ENCODE measurements at regions not wholly inside any gene's neighbourhood (a gene's known extent, or its start where the extent isn't known, plus 50 kb on each side); places are given as distances from the start of the nearest gene placed in this dataset.

- TF ChIP-seq EZH2phosphoT487 (IDR thresholded peaks at IDR 0.05; ENCODE audit: insufficient read depth, low read depth), result no peak
- TF ChIP-seq EZH2 (IDR thresholded peaks at IDR 0.05; ENCODE audit: insufficient read depth, poor library complexity, severe bottlenecking), result no peak
Observed at GRCh38 chr6:156471000-156471399, 306.2 kb upstream of the ARID1B start.

Data from GM23248 (cell line).